ENCODE measurements at regions not wholly inside any gene's neighbourhood (a gene's known extent, or its start where the extent isn't known, plus 50 kb on each side); places are given as distances from the start of the nearest gene placed in this dataset.

GRCh38 chr5:110169461-110169860, 479.7 kb downstream of the MAN2A1 start:
- TF ChIP-seq POLR2A (IDR thresholded peaks at IDR 0.05; ENCODE audit: low read length) = no peak
- no peak for TF ChIP-seq GATA1 (IDR thresholded peaks at IDR 0.05; ENCODE audit: low read depth, low read length)
